Endometrial microvascular endothelial cells (primary cell): ENCODE measurements at regions not wholly inside any gene's neighbourhood (a gene's known extent, or its start where the extent isn't known, plus 50 kb on each side); places are given as distances from the start of the nearest gene placed in this dataset.
"Not testable (repeated sequence)": the region's sequence is repeated elsewhere in the genome, so short reads cannot be mapped to it uniquely, and the experiment has no call there.

Source experiments
- in situ Hi-C: cut with HindIII; loops from 2 replicates; pipeline ENCODE4 v1.10.0; 2017; ENCODE audit warnings: low sequenced_read_pairs, low pct_unique_long_range_greater_than_20kb; ENCODE audit errors: inconsistent ontology term

DNA sequence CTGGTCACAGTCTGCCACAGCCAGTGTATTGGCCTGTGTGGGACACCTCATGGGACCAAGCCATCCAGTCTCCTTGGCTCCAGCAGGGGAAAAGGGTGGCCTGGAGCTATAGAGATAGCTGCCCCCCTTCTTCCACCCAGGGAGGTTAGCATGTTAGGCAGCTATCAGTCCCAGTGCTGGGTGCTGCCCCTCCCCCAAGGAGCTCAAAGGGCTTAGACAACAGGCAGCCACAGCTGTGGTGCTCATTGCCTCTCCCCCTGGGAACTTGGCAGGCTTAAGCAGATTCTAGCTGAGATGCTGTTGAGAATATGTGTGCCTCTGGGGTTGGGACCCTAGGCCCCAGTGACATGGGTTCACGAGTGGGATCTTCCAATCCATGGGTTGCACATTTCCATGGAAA, 226.0 kb upstream of the PTGER4 start:
- in situ Hi-C loops, result no loop called here

DNA sequence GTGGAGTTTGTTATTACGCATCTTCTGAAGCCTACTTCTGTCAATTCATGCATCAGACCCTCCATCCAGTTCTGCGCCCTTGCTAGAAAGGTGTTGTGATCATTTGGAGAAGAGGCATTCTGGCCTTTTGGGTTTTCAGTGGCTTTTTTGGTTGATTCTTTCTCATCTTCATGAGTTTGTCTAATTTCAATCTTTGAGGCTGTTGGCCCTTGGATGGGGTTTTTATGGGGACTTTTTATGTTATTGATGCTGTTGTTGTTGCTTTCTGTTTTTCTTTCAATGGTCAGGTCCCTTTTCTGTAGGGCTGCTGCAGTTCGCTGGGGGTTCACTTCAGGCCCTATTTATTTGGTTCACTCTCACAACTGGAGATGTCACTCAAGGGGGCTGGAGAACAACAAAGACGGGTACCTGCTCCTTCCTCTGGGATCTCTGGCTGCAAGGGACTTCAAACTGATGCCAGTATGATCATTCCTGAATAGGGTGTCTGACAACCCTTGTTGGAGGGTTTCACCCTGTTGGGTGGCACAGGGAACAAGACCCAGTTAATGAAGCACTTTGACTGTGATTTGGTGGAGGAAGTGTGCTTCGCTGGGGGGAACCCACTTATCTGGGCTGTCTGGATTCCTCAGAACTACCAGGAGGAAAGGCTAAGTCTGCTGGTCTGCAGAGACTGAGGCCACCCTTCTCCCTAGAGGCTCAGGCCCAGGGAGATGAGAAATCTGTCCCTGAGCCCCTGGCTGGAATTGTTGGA, 226.7 kb upstream of the PTGER4 start:
- in situ Hi-C loops, result no loop called here

DNA sequence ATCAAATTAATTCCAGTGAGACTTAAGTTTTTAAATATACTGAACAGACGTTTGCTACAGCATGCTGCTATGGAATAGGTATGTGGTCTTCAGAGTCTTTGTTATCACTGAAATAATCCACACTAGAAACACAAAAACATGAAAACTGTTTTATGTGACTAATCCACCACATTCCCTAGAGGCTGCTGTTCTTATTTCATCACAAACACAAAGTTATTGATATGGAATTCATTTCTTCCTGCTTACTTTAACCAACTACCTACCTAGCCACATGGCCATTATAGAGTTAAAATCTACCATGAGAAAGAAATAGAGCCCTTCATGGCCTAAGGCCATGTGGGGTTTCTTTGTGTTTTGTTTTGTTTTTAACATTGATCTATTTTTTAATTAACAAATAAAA, 232.3 kb upstream of the PTGER4 start:
- in situ Hi-C loops, result no loop called here

DNA sequence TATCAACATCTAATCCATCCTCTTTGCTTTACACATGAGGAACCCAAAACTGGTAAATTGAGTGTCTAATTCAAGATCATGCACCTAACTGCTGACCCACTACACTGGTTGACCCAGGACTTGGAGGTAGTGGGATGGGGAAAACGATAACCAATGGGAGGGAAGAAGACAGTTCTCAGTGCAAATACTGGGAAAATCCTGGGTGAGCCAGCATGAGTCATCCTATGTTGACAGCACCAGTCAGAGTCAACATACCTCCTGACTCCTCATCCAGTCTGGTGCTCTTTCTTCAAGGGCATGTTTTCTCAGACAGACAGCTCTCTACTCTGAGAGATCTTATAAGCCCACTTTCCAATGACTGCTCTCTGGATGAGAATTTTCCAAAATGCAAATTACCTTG, 232.8 kb upstream of the PTGER4 start:
- in situ Hi-C loops, result no loop called here

DNA sequence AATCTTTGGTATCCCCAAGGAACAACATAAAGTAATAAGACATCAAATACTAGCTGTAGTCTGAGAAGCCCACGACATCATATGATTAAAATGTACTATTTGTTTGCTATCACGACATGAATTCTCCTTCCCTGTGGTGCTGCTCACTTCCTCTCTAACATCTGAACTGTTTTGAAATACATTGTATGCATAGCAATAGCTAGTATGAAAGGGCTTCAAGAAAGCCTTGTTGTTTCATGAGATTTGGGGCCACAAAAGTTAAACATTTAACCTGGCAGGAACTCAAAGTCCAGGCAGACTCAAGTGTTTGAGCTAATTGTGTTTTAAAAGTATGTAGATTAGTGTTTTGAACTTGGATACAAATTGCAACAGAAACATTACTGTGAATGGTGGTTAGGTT, 237.4 kb upstream of the PTGER4 start:
- in situ Hi-C loops, result no loop called here

DNA sequence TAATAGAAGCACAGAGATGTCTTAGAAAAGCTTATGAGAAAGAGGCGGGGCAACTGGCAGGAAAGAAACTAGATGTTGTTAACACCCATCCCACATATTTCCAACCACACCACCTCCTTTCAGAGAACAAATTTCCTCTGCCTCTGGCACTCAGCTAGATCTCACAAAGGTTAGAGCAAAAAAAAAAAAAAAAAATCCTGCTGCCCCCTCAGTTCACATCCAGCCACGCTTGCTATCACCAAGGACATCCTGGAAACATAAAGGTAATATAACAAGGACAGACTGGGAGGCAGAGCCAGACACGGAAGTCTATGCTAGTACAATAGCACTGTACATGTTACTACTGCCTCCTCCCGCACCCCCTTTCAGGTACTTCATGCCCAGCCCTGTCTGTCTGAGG, 238.0 kb upstream of the PTGER4 start:
- in situ Hi-C loops, result no loop called here

DNA sequence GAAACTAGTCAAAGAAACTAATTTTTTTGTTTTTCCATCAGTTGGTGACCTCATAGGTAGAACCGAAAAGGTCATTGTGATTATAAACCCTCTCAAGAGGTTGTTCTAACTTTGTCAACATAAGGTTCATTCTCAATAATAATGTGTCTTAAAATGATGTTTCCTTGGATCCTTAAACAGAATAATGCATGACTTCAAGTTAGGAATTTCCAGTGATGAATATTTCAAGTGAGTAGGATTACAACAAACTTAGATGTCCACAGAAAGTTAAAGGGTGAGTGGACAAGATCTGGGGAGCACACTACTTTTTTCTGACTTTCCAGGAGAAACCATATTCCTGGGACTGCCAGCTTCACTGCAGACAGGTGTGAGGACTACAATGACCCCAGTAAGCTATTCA, 239.0 kb upstream of the PTGER4 start:
- in situ Hi-C loops, result no loop called here

DNA sequence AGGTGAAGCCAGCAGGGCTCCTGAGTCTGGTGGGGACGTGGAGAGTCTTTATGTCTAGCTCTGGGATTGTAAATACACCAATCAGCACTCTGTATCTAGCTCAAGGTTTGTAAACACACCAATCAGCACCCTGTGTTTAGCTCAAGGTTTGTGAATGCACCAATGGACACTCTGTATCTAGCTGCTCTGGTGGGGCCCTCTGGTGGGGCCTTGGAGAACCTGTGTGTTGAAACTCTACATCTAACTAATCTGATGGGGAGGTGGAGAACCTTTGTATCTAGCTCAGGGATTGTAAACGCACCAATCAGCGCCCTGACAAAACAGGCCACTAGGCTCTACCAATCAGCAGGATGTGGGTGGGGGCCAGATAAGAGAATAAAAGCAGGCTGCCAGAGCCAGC, 240.6 kb upstream of the PTGER4 start:
- in situ Hi-C loops, result not testable (repeated sequence)

DNA sequence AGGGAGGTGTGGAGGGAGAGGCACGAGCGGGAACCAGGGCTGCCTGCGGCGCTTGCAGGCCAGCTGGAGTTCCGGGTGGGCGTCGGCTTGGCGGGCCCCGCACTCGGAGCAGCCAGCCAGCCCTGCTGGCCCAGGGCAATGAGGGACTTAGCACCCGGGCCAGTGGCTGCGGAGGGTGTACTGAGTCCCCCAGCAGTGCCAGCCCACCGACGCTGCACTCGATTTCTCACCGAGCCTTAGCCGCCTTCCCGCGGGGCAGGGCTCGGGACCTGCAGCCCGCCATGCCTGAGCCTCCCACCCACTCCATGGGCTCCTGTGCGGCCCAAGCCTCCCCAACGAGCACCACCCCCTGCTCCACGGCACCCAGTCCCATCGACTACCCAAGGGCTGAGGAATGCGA, 241.1 kb upstream of the PTGER4 start:
- in situ Hi-C loops, result not testable (repeated sequence)

DNA sequence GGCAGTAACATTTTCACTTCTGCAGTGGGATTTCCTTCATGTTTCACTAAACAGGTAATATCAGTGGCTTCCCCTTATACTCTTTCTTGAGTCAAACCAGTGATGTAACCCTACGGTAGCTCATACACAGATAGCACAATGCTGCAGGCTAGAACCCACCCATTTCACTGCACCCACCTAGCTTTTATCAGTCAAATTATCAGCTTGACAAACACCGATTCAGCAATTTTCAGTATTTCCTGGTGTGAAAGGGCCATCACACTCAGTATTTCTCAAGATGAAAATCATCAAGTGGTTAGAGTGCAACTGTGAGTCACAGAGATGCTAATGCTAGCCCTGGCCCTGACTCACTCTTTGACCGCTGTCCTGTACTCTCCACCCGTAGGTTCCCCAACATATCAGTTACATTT, 242.3 kb upstream of the PTGER4 start:
- in situ Hi-C loops, result no loop called here

DNA sequence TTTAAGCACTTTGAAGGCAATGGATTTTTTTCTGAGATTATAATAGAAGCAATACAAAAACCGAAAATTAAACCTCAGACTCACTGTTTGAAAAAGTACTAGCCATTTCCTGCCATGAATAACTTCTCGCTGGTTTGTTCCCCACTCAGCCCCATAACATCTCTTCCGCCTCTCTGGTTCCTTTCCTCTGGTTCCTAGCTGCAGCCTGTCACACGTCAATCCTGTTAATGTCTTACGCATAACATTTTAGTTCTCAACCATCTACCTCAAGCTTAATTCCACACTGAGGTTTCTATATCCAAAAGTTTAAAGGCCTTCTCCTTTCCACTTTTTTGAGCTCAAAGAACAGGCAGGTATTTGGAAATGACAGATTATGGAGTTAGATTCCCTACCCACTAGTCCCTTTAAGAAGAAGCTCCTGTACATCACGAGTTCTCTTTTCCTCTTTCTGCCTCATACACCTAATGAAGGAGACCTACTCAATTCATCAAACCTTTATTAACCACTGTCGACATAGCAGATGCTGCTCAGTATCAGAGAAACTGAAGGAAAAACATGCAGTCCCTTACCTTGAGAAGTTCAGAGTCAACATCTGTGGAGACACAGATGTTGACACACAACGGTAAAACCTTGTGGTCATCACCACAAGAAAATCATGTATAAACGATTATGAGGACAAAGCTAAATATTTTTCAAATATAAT, 243.0 kb upstream of the PTGER4 start:
- in situ Hi-C loops, result no loop called here

DNA sequence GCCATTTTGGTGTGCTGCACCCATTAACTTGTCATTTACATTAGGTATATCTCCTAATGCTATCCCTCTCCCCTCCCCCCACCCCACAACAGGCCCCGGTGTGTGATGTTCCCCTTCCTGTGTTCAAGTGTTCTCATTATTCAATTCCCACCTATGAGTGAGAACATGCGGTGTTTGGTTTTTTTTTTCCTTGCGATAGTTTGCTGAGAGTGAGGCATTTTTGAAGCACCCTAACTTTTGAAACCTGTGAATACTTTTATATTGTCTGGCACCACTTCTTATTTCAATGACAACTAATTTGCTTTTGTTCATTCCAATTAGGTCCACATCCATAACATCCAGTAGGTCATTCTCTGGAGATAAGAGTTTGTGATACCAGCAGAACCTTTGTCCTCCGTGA, 244.0 kb upstream of the PTGER4 start:
- in situ Hi-C loops, result not testable (repeated sequence)

DNA sequence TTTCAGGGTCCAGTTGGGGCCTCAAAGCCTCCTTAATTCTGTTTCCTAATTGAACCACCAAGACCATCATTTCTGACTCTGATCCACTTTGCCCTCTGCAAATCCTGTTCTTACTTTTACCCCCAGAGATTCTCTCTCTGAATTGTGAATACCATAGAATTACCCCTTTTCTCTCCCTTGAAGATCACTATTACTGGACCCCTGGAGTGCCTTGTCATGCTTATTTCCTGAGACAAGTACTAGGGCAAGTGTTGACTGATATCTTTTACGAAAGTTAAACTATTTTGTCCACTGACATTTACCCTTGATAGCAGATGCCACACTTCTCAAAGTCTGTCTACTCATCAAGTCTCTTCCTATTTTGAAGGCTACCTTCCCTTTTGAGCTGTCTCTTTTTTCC, 246.9 kb upstream of the PTGER4 start:
- in situ Hi-C loops, result no loop called here

DNA sequence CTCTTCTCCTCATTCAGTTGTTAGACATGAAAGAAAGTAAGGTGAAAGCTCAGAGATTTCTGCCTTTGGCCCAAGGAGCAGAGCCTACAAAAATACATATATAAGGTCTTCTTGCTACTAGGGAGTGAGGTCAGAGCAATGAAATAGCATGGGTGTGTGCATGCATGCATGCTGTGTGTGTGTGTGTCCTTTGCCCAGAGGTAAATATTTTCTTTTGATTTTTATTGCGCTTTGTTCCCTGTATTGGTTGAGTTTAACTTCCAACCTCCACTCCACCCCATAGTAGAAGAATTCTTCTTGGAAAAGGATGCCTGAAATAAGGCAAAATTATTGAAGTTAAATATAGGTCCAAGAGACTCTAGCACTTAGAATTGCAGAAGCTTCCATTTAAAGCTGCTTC, 248.0 kb upstream of the PTGER4 start:
- in situ Hi-C loops, result no loop called here

DNA sequence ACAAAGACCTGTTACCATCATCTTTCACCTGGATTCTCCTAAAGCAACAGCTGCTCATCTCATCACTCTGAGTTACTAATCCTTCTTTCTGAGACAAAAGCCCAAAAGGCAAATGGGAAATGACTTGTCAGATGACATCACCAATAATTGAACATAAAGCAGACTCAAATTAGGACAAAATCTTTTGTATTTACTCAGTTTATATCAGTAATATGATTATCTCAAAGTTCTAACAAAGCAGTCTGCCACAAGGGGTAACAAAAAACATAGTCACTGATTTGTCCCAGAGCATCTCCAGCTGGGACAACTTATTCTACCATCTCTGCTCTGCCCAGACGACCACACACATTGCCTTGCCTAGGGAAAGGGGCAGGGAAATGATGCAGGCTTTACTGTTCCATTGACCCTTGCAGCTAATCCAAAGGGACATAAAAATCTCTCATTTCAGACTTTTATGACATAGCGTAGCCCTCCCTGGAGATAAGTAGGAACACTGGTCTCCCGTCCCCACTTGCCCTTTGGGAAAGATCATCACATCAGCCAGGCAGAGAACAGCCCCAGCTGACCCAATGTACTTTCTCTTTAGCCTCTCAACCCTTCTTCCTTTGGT, 249.5 kb upstream of the PTGER4 start:
- in situ Hi-C loops, result no loop called here

DNA sequence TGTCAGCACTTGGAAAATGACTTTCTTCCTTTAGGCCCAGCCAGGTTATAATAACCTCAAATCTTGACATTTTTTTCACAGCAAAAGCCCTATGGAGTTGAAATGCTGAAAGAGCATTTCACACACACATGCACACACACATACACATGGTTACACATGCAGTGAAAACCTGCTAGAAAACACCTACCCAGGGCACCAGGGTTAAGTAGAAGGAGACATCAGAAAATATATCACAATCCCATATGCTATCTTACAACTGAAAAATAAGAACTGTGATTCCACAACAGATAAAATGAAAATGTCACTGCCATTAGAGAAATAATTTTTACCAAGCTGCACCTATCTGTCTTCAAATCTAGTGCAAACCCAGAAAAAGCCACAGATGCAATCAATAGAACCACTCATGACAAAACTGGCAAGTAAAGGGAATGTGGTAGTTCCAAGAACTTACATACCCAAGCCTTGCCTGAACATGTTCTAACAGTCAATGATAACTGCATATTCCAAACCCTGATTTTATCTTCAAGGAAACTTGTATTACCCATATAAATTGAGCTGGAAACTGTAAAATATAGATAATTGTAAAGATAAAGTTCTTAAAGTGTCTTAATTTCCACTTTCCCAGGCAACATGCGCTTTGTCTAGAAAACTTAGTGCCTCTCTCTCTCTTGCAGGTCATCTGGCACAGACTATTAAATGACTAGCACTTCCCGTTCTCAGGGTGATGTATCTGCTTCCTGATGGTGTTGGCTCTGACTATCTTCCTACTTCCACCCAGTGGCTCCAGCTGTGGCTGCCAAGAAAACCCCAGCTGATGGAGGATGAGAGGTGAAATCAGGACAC, 250.2 kb upstream of the PTGER4 start:
- in situ Hi-C loops, result no loop called here

DNA sequence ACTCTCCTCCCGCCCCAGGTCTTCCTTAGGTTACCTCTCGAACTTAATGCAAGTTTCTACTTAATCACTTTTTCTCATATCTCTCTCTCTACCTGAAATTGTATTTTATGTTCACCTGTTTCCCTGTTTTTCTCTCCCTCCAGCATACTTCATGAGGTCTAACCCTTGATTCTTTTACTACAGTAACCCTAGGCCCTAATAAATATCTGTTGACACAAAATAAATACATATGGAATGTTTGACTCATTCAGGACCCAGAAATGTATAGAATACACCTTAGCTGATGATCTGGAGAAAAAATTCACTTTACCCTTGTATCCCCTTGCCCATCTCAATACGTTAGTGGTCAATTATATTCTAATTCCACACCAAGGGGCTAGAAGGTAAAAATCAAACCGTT, 250.9 kb upstream of the PTGER4 start:
- in situ Hi-C loops, result no loop called here

DNA sequence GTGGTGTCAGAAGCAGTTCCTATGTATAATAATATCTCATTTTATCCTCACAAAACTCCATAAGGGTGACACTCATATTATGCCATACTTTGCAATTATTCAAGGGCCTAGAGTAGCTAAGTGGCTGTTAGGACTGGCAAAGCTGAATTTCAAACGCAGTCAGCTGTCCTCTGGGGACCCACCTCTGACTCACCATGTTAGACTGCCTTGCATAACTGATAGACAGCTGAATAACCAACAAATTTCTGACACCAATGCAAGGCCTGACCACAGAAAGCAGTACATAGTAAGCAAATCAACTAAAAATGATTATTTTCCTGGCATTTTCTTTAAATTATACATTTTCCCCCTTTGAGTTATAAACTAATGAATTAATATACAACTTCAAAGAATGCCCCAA, 251.6 kb upstream of the PTGER4 start:
- in situ Hi-C loops, result no loop called here

DNA sequence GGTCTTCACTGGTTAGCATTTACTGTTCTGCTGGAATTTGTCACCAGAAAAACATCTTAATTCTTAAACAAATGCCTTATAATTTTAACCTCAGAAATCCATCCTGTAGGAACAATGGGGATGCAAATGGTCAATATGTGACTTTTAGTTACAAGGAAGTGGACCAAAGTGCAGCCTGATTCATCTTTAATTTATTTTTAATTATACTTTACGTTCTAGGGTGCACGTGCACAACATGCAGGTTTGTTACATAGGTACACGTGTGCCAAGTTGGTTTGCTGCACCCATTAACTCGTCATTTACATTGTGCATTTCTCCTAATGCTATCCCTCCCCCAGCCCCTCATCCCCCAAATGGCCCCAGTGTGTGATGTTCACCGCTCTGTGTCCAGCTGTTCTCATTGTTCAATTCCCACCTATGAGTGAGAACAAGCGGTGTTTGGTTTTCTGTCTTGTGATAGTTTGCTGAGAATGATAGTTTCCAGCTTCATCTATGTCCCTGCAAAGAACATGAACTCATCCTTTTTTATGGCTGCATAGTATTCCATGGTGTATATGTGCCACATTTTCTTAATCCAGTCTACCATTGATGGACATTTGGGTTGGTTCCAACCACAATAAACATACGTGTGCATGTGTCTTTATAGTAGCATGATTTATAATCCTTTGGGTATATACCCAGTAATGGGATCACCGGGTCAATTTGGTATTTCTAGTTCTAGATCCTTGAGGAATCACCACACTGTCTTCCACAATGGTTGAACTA, 262.5 kb upstream of the PTGER4 start:
- in situ Hi-C loops, result not testable (repeated sequence)
